ENCODE measurements at regions not wholly inside any gene's neighbourhood (a gene's known extent, or its start where the extent isn't known, plus 50 kb on each side); places are given as distances from the start of the nearest gene placed in this dataset.

- DNase-seq (ENCODE audit: low read depth in 2 of 2): no peak
- no peak overlapping the region for H3K4me3 ChIP-seq (replicated peaks in 1 of 2; ENCODE audit: low read depth in 2 of 2, low read length in 2 of 2)
- TF ChIP-seq CTCF (IDR thresholded peaks at IDR 0.05; ENCODE audit: low read depth, low read length): no peak
Measured at GRCh38 chr12:13450231-13451080, 253.9 kb downstream of the EMP1 start.

GRCh38 chr12:13444076-13444475 lies 247.6 kb downstream of the EMP1 start:
- no peak for DNase-seq (ENCODE audit: low read depth in 2 of 2)
- H3K4me3 ChIP-seq (replicated peaks in 1 of 2; ENCODE audit: low read depth in 2 of 2, low read length in 2 of 2): no peak overlapping the region
- no peak for TF ChIP-seq CTCF (IDR thresholded peaks at IDR 0.05; ENCODE audit: low read depth, low read length)

DNA sequence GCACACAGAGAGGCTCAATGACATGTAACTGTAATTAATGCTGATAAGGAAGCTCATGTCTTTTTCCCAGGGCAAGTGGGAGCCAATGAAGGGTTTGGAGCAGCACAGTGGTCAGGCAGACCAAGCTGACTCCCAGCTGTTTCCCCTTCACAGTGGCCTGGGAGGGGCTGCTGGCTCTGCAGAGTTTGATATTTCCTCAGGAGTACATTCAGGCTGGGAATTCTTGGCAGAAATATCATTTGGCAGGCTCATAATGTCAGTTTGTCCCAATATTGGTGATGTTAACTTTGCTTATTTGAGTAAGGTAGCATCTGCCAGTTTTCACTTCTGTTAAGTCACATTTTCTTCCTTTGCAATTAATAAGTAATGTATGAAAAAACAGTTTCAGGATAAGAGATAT lies 247.0 kb downstream of the EMP1 start:
- H3K4me3 ChIP-seq (replicated peaks in 1 of 2; ENCODE audit: low read depth in 2 of 2, low read length in 2 of 2): no peak overlapping the region
- no peak for TF ChIP-seq CTCF (IDR thresholded peaks at IDR 0.05; ENCODE audit: low read depth, low read length)
- no peak for DNase-seq (ENCODE audit: low read depth in 2 of 2)

- no peak for TF ChIP-seq CTCF (IDR thresholded peaks at IDR 0.05; ENCODE audit: low read depth, low read length)
- no peak overlapping the region for H3K4me3 ChIP-seq (replicated peaks in 1 of 2; ENCODE audit: low read depth in 2 of 2, low read length in 2 of 2)
- no peak for DNase-seq (ENCODE audit: low read depth in 2 of 2)
Measured at GRCh38 chr12:13443028-13443427, 246.5 kb downstream of the EMP1 start.

GRCh38 chr12:13442457-13442856 lies 245.9 kb downstream of the EMP1 start:
- no peak for TF ChIP-seq CTCF (IDR thresholded peaks at IDR 0.05; ENCODE audit: low read depth, low read length)
- no peak overlapping the region for H3K4me3 ChIP-seq (replicated peaks in 1 of 2; ENCODE audit: low read depth in 2 of 2, low read length in 2 of 2)
- DNase-seq (ENCODE audit: low read depth in 2 of 2): no peak

GRCh38 chr12:13440844-13441243 lies 244.3 kb downstream of the EMP1 start:
- DNase-seq (ENCODE audit: low read depth in 2 of 2): no peak
- no peak overlapping the region for H3K4me3 ChIP-seq (replicated peaks in 1 of 2; ENCODE audit: low read depth in 2 of 2, low read length in 2 of 2)
- no peak for TF ChIP-seq CTCF (IDR thresholded peaks at IDR 0.05; ENCODE audit: low read depth, low read length)

DNA sequence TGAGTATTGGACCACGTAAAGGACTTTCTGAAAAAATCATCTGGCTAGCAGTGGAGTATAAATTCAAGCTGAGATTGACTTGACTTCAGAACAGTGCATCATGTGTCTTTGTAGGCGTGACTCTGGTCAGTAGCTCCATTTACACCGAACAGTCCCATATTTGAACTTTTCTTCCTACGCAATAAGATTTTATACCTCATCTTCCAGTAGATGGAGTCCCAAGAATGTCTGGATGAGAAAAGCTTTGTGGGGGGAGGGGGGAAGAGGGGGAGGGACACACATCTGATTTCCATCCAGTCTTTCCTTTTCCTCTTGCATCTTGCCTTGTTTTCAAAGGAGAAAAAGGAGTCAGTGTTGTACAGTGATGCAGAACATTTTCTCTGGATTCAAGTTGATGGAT lies 241.0 kb downstream of the EMP1 start:
- no peak overlapping the region for H3K4me3 ChIP-seq (replicated peaks in 1 of 2; ENCODE audit: low read depth in 2 of 2, low read length in 2 of 2)
- DNase-seq (ENCODE audit: low read depth in 2 of 2): no peak
- no peak for TF ChIP-seq CTCF (IDR thresholded peaks at IDR 0.05; ENCODE audit: low read depth, low read length)

Data from cardiac fibroblast (primary cell).